Right lobe of liver (tissue), 4 donors: ENCODE measurements at regions not wholly inside any gene's neighbourhood (a gene's known extent, or its start where the extent isn't known, plus 50 kb on each side); places are given as distances from the start of the nearest gene placed in this dataset.

Experiments used
- CTCF ChIP-seq, 4 donors: fragments of 200-600 bp in 3 of 4; fragments of 450-650 bp in 1 of 4; IDR thresholded peaks; one replicate each; pipeline versions ENCODE4 v1.5.1 to v1.8.0; 2016 to 2022; ENCODE audit warnings: antibody characterized with exemption in 4 of 4, mild to moderate bottlenecking in 2 of 4
- POLR2A ChIP-seq: fragments of 450-650 bp; IDR thresholded peaks from one replicate; pipeline ENCODE4 v1.6.1; 2017; ENCODE audit warnings: antibody characterized with exemption, mild to moderate bottlenecking
- donor health status: DM: no; HTN: no; CAD: no.
- donor health status: DM: no; HTN: no; CAD: no.
- donor health status: DM: no; HTN: yes; CAD: no.

DNA sequence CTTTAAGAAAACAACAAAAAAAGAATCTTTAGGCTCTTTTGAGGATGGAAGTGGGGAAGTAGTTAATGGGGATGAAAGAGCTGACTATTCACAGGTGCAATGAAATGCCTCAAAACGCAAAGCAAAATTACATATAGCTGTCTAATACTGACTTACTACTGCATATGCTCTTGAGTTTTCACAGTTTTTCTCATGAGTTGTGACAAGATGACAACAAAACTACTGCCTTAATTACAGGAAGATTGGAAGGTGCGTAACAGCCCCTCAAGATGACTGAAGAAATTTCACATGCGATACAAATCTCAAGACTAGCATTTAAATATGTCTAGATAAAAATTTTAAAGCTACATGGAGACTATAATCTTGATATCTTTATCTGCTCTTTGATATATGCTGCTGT lies 547.8 kb upstream of the POU3F2 start:
- TF ChIP-seq CTCF (IDR thresholded peaks at IDR 0.05) (no peak), POLR2A (no peak)
